Activated CD8-positive, alpha-beta T cell treated with anti-CD3 and anti-CD28 coated beads for 36 hours (primary cell): ENCODE measurements at regions not wholly inside any gene's neighbourhood (a gene's known extent, or its start where the extent isn't known, plus 50 kb on each side); places are given as distances from the start of the nearest gene placed in this dataset.
A peak's percentile ranks its signal among the peaks of the same experiment; 100 is the strongest.

Experiments used
- ATAC-seq: fragments of 200-7000 bp; cut with Tn5 transposase; one replicate; pipeline ENCODE4 v1.10.0; 2021; ENCODE audit warnings: mild to moderate bottlenecking, moderate library complexity
- CTCF ChIA-PET: fragments of 350-600 bp; sonication (Branson Sonifier 250); formaldehyde crosslinking; loops from one replicate; lab custom pipeline; 2021; ENCODE audit warnings: antibody characterized with exemption; lab: Charles Lee
- POLR2A ChIA-PET: fragments of 350-600 bp; sonication (Branson Sonifier 250); formaldehyde crosslinking; loops from one replicate; lab custom pipeline; 2021; ENCODE audit warnings: antibody characterized with exemption; lab: Charles Lee
- DNase-seq: peaks from one replicate; pipeline ENCODE4 v3.0.0-alpha.2; 2020
- H3K27ac Mint-ChIP-seq: one replicate; pipeline ENCODE4 v1.8.0; 2021; ENCODE audit warnings: mild to moderate bottlenecking, mixed read lengths
- H3K27me3 Mint-ChIP-seq: one replicate; pipeline ENCODE4 v1.8.0; 2021; ENCODE audit warnings: mixed read lengths
- H3K36me3 Mint-ChIP-seq: one replicate; pipeline ENCODE4 v1.8.0; 2021; ENCODE audit warnings: low read depth, mixed read lengths
- H3K4me1 Mint-ChIP-seq: one replicate; pipeline ENCODE4 v1.8.0; 2021; ENCODE audit warnings: low read depth, mixed read lengths
- H3K4me3 Mint-ChIP-seq: one replicate; pipeline ENCODE4 v1.8.0; 2021; ENCODE audit warnings: mild to moderate bottlenecking, moderate library complexity, mixed read lengths
- H3K9me3 Mint-ChIP-seq: one replicate; pipeline ENCODE4 v1.8.0; 2021; ENCODE audit warnings: mixed read lengths
- intact Hi-C: fragments of 100-400 bp; cut with micrococcal nuclease; formaldehyde crosslinking; loops from one replicate; pipeline ENCODE4 v1.10.0; 2022
- TF ChIP-seq, protein P1 (sequence below): fragments of 200-600 bp; IDR thresholded peaks from one replicate; pipeline ENCODE4 v1.8.0; 2022; ENCODE audit warnings: antibody characterized with exemption, mild to moderate bottlenecking

DNA sequence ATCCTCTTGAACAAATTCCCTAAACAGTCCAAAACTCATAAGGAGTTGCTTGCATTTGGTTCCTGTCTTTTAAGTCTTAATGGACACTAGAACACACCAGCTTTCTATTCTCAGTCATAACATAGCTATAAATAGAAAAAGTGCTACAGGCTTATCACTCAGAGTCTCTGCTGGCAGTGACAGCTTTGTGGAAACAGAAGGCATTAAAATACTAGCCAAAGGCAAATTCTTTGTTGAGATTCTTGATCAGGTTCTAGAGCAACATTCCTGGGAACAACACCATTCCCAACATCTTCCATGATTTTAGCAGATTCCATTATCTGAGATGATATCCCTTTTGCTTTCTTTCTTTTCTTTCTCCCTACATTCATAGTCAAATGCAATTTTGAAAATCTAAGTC lies 207.7 kb upstream of the PLEKHG7 start:
- H3K36me3 Mint-ChIP-seq, result peaks cover 5% of the 10 kb centered on the region
- POLR2A ChIA-PET, result interaction anchor here (0.8 to 3.2 kb wide), 2 partner anchors 10 to 71 kb away, joined by 3 to 13 read pairs; no protein-coding TSS in a partner anchor
- TF ChIP-seq, protein P1, sequence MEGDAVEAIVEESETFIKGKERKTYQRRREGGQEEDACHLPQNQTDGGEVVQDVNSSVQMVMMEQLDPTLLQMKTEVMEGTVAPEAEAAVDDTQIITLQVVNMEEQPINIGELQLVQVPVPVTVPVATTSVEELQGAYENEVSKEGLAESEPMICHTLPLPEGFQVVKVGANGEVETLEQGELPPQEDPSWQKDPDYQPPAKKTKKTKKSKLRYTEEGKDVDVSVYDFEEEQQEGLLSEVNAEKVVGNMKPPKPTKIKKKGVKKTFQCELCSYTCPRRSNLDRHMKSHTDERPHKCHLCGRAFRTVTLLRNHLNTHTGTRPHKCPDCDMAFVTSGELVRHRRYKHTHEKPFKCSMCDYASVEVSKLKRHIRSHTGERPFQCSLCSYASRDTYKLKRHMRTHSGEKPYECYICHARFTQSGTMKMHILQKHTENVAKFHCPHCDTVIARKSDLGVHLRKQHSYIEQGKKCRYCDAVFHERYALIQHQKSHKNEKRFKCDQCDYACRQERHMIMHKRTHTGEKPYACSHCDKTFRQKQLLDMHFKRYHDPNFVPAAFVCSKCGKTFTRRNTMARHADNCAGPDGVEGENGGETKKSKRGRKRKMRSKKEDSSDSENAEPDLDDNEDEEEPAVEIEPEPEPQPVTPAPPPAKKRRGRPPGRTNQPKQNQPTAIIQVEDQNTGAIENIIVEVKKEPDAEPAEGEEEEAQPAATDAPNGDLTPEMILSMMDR, result no peak
- CTCF ChIA-PET, result interaction anchor here (2.4 to 3.2 kb wide), 2 partner anchors 9 to 16 kb away, joined by 8 to 16 read pairs; no protein-coding TSS in a partner anchor
- no peak for DNase-seq
- no peak overlapping the region for H3K4me3 Mint-ChIP-seq
- H3K4me1 Mint-ChIP-seq, result peaks cover 30% of the 10 kb centered on the region
- H3K27me3 Mint-ChIP-seq, result no peaks in the 10 kb centered on the region
- ATAC-seq, result no peak
- H3K9me3 Mint-ChIP-seq, result peaks cover 13% of the 10 kb centered on the region
- intact Hi-C loops, result no loop called here
- H3K27ac Mint-ChIP-seq, result no peak overlapping the region

DNA sequence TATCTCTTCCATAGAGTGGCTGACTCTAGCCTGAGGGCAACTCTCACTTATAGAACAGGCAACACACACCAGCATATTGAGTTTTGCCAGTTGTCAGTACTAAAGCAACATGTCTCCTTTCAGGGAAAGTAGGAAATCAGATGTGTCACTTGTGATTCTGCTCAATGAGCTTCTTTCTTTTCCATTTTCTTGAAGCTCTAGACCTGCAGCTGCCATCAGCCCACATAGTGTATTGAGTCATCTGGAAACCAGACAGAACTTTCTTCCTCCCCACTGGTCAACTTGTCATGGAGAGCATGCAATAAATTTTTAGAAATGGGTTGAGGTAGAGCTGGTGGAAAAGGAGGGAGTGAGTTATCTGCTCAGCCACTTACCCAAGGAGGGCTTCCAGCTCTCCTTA lies 209.0 kb upstream of the PLEKHG7 start:
- H3K36me3 Mint-ChIP-seq, result peaks cover 8% of the 10 kb centered on the region
- ChIA-PET POLR2A (interaction anchor here (0.6 to 3.2 kb wide), 3 partner anchors 9 to 12 kb away, joined by 3 to 13 read pairs (median 4); no protein-coding TSS in a partner anchor), CTCF (interaction anchor here (1.0 to 3.2 kb wide), 5 partner anchors 10 to 1112 kb away, joined by 3 to 16 read pairs (median 5); no protein-coding TSS in a partner anchor)
- TF ChIP-seq, protein P1, result no peak
- peaks cover 40% of the 10 kb centered on the region for H3K4me1 Mint-ChIP-seq
- ATAC-seq (peak; percentile 80), DNase-seq (peak; percentile 35)
- H3K27me3 Mint-ChIP-seq, result no peaks in the 10 kb centered on the region
- peak overlapping the region; percentile 60 for H3K27ac Mint-ChIP-seq
- intact Hi-C loops, result no loop called here
- H3K9me3 Mint-ChIP-seq, result peaks cover 21% of the 10 kb centered on the region
- no peak overlapping the region for H3K4me3 Mint-ChIP-seq

DNA sequence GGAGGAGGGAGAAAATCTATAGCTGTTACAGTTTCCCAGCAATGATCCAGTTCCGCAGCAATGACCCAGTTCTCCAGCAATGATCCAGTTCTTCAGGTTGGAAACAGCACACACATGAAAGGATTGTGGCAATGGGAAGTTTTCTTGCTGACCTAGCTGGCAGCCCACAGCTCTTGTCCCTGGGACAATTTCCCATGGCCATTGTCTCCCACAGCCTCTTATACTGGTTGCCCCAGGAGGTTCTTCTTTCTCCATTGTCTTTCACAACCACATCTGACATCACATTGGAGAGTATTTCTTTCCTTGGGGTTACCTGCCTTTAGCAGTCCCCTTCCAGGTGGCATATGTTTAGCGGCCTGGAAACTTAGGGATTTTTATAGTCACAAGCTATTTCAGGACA lies 209.8 kb upstream of the PLEKHG7 start:
- Mint-ChIP-seq H3K9me3 (peaks cover 22% of the 10 kb centered on the region), H3K36me3 (peaks cover 9% of the 10 kb centered on the region), H3K27me3 (no peaks in the 10 kb centered on the region), H3K4me1 (peaks cover 48% of the 10 kb centered on the region), H3K4me3 (no peak overlapping the region), H3K27ac (no peak overlapping the region)
- CTCF ChIA-PET, result interaction anchor here (0.9 to 3.2 kb wide), 3 partner anchors 9 to 13 kb away, joined by 3 to 16 read pairs (median 3); no protein-coding TSS in a partner anchor
- ATAC-seq, result no peak
- no peak for DNase-seq
- POLR2A ChIA-PET, result interaction anchor here (3.2 kb wide), 1 partner anchor 12 kb away, joined by 13 read pairs; no protein-coding TSS in a partner anchor
- TF ChIP-seq, protein P1, result no peak
- intact Hi-C loops, result no loop called here

DNA sequence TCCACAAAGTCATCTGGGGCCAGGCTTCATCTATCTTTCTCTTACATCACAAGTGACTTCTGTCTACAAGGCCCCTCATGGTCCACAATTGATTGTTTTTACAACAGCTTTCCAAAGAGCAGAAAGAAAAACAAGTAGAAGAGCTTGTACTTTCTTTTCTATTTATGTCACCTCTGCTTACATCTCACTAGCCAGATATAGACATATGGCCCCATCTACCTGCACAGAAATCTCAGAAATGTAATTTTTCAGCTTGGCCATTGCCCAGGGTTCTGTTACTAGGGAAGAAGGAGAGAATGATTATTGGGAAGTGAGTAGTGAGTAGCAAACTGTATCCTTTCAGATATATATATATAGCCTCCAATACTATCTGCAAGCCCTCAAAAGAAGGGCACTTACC lies 210.5 kb upstream of the PLEKHG7 start:
- POLR2A ChIA-PET, result no interaction called here
- no peak overlapping the region for H3K27ac Mint-ChIP-seq
- peaks cover 9% of the 10 kb centered on the region for H3K36me3 Mint-ChIP-seq
- H3K4me3 Mint-ChIP-seq, result no peak overlapping the region
- ATAC-seq (no peak), DNase-seq (no peak)
- intact Hi-C loops, result no loop called here
- no peaks in the 10 kb centered on the region for H3K27me3 Mint-ChIP-seq
- TF ChIP-seq, protein P1, result no peak
- peaks cover 49% of the 10 kb centered on the region for H3K4me1 Mint-ChIP-seq
- peaks cover 22% of the 10 kb centered on the region for H3K9me3 Mint-ChIP-seq
- CTCF ChIA-PET, result interaction anchor here (1.5 kb wide), 1 partner anchor 13 kb away, joined by 3 read pairs; no protein-coding TSS in a partner anchor

DNA sequence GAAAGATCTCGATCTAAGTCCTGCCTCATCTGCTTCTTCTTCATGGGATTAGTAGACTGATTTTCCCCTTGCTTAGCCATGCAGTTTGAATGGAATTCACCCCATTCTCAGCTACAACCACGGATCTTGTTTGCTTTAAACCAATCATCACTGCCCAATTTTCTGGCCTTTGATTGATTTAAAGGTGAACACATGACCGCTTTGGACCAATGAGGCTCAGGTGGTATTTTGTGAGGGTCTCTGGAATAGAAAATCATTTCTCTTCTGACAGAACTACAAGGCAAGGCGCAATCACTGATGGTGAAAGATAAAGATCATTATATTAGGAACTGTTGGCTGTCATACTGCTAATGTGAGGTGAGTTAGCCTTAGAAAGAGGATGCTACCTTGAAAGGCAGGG lies 213.0 kb upstream of the PLEKHG7 start:
- Mint-ChIP-seq H3K4me1 (peaks cover 45% of the 10 kb centered on the region), H3K4me3 (no peak overlapping the region), H3K27ac (peak overlapping the region; percentile 3), H3K27me3 (no peaks in the 10 kb centered on the region), H3K9me3 (peaks cover 22% of the 10 kb centered on the region), H3K36me3 (peaks cover 12% of the 10 kb centered on the region)
- no peak for ATAC-seq
- TF ChIP-seq, protein P1, result no peak
- CTCF ChIA-PET, result no interaction called here
- intact Hi-C loops, result no loop called here
- no peak for DNase-seq
- POLR2A ChIA-PET, result interaction anchor here (0.6 kb wide), 1 partner anchor 12 kb away, joined by 3 read pairs; no protein-coding TSS in a partner anchor
